Neural cell (in vitro differentiated cells): ENCODE measurements at regions not wholly inside any gene's neighbourhood (a gene's known extent, or its start where the extent isn't known, plus 50 kb on each side); places are given as distances from the start of the nearest gene placed in this dataset.

Experiments
- H2AFZ ChIP-seq: fragments of 200-600, 300-800 bp; sonication (generic), shearing (Covaris generic); 2 replicates; pipeline ENCODE4 v1.6.0; 2014; ENCODE audit warnings: low read depth, mild to moderate bottlenecking, antibody characterized with exemption, low read length, moderate library complexity
- H3F3A ChIP-seq: fragments of 200-600 bp; shearing (Covaris generic); 2 replicates; pipeline ENCODE4 v1.6.1; 2016; ENCODE audit warnings: mild to moderate bottlenecking, moderate library complexity, mixed read lengths, antibody characterized with exemption, low read length; ENCODE audit not compliant: insufficient read depth, poor library complexity, severe bottlenecking
- H3K27ac ChIP-seq: fragments of 200-600, 300-800 bp; sonication (generic), shearing (Covaris generic); 2 replicates; pipeline ENCODE4 v1.5.1; 2014; ENCODE audit warnings: mild to moderate bottlenecking, low read length, moderate library complexity
- H3K27me3 ChIP-seq: fragments of 300-800, 200-600 bp; sonication (generic), shearing (Covaris generic); 2 replicates; pipeline ENCODE4 v1.6.0; 2014; ENCODE audit warnings: mild to moderate bottlenecking, low read depth, low read length, moderate library complexity; ENCODE audit not compliant: insufficient read depth
- H3K36me3 ChIP-seq: fragments of 300-800, 200-600 bp; sonication (generic), shearing (Covaris generic); 2 replicates; pipeline ENCODE4 v1.5.1; 2014; ENCODE audit warnings: mild to moderate bottlenecking, antibody characterized with exemption, low read length, moderate library complexity; ENCODE audit not compliant: insufficient read depth
- H3K4me2 ChIP-seq: fragments of 300-800, 200-600 bp; sonication (generic), shearing (Covaris generic); 2 replicates; pipeline ENCODE4 v1.6.0; 2014; ENCODE audit warnings: mild to moderate bottlenecking, low read length
- H3K4me3 ChIP-seq: fragments of 300-800, 200-600 bp; sonication (generic), shearing (Covaris generic); 2 replicates; pipeline ENCODE4 v1.5.1; 2014; ENCODE audit warnings: mild to moderate bottlenecking, low read length, moderate library complexity
- H3K79me2 ChIP-seq: fragments of 200-600 bp; shearing (Covaris generic); replicated peaks from 2 replicates; pipeline ENCODE4 v1.6.0; 2014; ENCODE audit warnings: mild to moderate bottlenecking, low read length, moderate library complexity; ENCODE audit not compliant: insufficient read depth
- H3K9ac ChIP-seq: fragments of 300-800, 200-600 bp; sonication (generic), shearing (Covaris generic); 2 replicates; pipeline ENCODE4 v1.6.1; 2016; ENCODE audit warnings: mild to moderate bottlenecking, low read length, mixed read lengths
- H3K9me2 ChIP-seq: fragments of 200-600 bp; shearing (Covaris generic); 2 replicates; pipeline ENCODE4 v1.6.1; 2016; ENCODE audit warnings: mild to moderate bottlenecking, low read length, mixed read lengths; ENCODE audit not compliant: insufficient read depth
- H3K9me3 ChIP-seq: fragments of 200-600, 300-800 bp; sonication (generic), shearing (Covaris generic); 2 replicates; pipeline ENCODE4 v1.6.1; 2016; ENCODE audit warnings: mild to moderate bottlenecking, mixed run types, low read length, moderate library complexity, mixed read lengths
- H4K20me1 ChIP-seq: fragments of 200-600 bp; shearing (Covaris generic); 2 replicates; pipeline ENCODE4 v1.6.1; 2016; ENCODE audit warnings: mild to moderate bottlenecking, mixed run types; ENCODE audit not compliant: insufficient read depth
- EP300 ChIP-seq: fragments of 450-650 bp; conservative IDR thresholded peaks from 2 replicates; pipeline ENCODE4 v1.6.1; 2014; ENCODE audit warnings: antibody characterized with exemption, mild to moderate bottlenecking, moderate library complexity; ENCODE audit not compliant: poor library complexity, severe bottlenecking
- EZH2 ChIP-seq: fragments of 200-600, 300-800 bp; shearing (Covaris generic), sonication (generic); IDR thresholded peaks from 2 replicates; pipeline ENCODE4 v1.6.1; 2014; ENCODE audit warnings: antibody characterized with exemption, low read length, borderline replicate concordance, mild to moderate bottlenecking; ENCODE audit not compliant: insufficient read depth, poor library complexity, severe bottlenecking
- MXI1 ChIP-seq: fragments of 450-650 bp; conservative IDR thresholded peaks from 2 replicates; pipeline ENCODE4 v1.6.1; 2014; ENCODE audit warnings: antibody characterized with exemption, mild to moderate bottlenecking; ENCODE audit not compliant: poor library complexity, severe bottlenecking
- POLR2AphosphoS5 ChIP-seq: IDR thresholded peaks from 2 replicates; pipeline ENCODE4 v1.6.1; 2012
- RAD21 ChIP-seq: fragments of 450-650 bp; conservative IDR thresholded peaks from 2 replicates; pipeline ENCODE4 v1.6.1; 2014; ENCODE audit warnings: antibody characterized with exemption, mild to moderate bottlenecking, moderate library complexity
- REST ChIP-seq: IDR thresholded peaks from 2 replicates; pipeline ENCODE4 v1.6.1; 2012; ENCODE audit warnings: borderline replicate concordance
- SMC3 ChIP-seq: fragments of 450-650 bp; conservative IDR thresholded peaks from 2 replicates; pipeline ENCODE4 v1.6.1; 2014; ENCODE audit warnings: antibody characterized with exemption, mild to moderate bottlenecking, moderate library complexity; ENCODE audit not compliant: poor library complexity
- TAF1 ChIP-seq: IDR thresholded peaks from 2 replicates; pipeline ENCODE4 v1.6.1; 2012; ENCODE audit warnings: low read depth
- TF ChIP-seq, protein P1 (sequence below): fragments of 450-650 bp; IDR thresholded peaks from 2 replicates; pipeline ENCODE4 v1.5.1; 2014; ENCODE audit warnings: antibody characterized with exemption, mild to moderate bottlenecking, moderate library complexity; ENCODE audit not compliant: poor library complexity, severe bottlenecking

DNA sequence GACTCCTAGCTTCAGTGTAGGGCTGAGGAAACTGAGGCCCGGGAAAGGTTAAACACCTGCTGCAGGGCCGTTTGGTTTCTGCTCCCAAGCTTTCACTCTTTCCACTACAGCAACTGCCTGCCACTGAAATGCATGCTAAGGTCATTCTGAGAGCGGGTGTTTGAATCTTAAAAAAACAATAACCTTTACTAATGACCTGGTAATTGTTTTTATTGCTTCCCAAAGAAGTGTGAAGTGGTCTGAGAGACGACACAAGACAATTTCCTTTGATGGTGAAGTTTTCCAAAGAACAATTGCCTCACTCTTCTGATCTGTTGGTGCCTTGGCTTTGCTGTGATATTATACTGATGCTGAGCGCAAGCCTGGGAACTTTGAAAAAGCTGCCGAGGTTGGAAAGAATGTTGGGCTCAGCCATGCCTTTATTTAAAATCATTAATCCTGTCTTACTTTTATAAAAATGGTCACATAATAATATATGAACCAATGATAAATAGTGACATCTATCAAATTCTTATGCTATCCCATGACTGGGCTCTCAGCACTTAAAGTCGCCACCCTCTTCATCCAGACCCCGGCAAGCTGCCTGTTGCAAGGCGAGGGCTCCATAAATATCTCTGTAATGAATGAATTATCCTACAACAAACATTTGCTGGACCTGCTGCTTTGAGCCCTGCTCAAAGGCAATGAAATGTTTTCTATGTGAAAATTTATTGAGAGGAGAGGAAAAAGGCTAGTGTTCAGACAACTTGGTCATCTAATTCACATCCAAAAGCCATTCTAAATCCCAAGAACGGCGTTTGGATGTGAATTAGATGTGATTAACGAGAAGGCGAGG, 67.8 kb upstream of the SOD3 start:
- H3K36me3 ChIP-seq, result no peaks in the 10 kb centered on the region
- H3K4me3 ChIP-seq, result no peak overlapping the region
- H2AFZ ChIP-seq, result no peak overlapping the region
- no peaks in the 10 kb centered on the region for H3K9me2 ChIP-seq
- no peak overlapping the region for H3K27ac ChIP-seq
- H4K20me1 ChIP-seq, result no peaks in the 10 kb centered on the region
- H3K9me3 ChIP-seq, result no peaks in the 10 kb centered on the region
- H3K79me2 ChIP-seq, result no peaks in the 10 kb centered on the region
- H3K4me2 ChIP-seq, result no peak overlapping the region
- no peak for TF ChIP-seq TAF1
- TF ChIP-seq MXI1, result no peak
- TF ChIP-seq POLR2AphosphoS5, result no peak
- TF ChIP-seq RAD21, result no peak
- TF ChIP-seq, protein P1, sequence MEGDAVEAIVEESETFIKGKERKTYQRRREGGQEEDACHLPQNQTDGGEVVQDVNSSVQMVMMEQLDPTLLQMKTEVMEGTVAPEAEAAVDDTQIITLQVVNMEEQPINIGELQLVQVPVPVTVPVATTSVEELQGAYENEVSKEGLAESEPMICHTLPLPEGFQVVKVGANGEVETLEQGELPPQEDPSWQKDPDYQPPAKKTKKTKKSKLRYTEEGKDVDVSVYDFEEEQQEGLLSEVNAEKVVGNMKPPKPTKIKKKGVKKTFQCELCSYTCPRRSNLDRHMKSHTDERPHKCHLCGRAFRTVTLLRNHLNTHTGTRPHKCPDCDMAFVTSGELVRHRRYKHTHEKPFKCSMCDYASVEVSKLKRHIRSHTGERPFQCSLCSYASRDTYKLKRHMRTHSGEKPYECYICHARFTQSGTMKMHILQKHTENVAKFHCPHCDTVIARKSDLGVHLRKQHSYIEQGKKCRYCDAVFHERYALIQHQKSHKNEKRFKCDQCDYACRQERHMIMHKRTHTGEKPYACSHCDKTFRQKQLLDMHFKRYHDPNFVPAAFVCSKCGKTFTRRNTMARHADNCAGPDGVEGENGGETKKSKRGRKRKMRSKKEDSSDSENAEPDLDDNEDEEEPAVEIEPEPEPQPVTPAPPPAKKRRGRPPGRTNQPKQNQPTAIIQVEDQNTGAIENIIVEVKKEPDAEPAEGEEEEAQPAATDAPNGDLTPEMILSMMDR, result no peak
- no peaks in the 10 kb centered on the region for H3F3A ChIP-seq
- H3K9ac ChIP-seq, result no peak overlapping the region
- no peaks in the 10 kb centered on the region for H3K27me3 ChIP-seq

GRCh38 chr4:24729119-24729730, 66.1 kb upstream of the SOD3 start:
- H3K27me3 ChIP-seq, result no peaks in the 10 kb centered on the region
- H3K36me3 ChIP-seq, result no peaks in the 10 kb centered on the region
- no peaks in the 10 kb centered on the region for H3F3A ChIP-seq
- TF ChIP-seq EZH2 (no peak), MXI1 (no peak), POLR2AphosphoS5 (no peak), RAD21 (no peak), EP300 (no peak), SMC3 (no peak), TAF1 (no peak), REST (no peak)
- TF ChIP-seq, protein P1, result no peak
- no peaks in the 10 kb centered on the region for H3K9me3 ChIP-seq
- H3K9ac ChIP-seq, result no peak overlapping the region
- H3K27ac ChIP-seq, result no peak overlapping the region
- H2AFZ ChIP-seq, result no peak overlapping the region
- no peaks in the 10 kb centered on the region for H3K9me2 ChIP-seq
- no peak overlapping the region for H3K4me3 ChIP-seq
- no peak overlapping the region for H3K4me2 ChIP-seq
- H3K79me2 ChIP-seq, result no peaks in the 10 kb centered on the region
- no peaks in the 10 kb centered on the region for H4K20me1 ChIP-seq
